NCI-H2227 (cell line): ENCODE measurements at regions not wholly inside any gene's neighbourhood (a gene's known extent, or its start where the extent isn't known, plus 50 kb on each side); places are given as distances from the start of the nearest gene placed in this dataset.

ENCODE experiments used
- DNase-seq: peaks from one replicate; lab custom pipeline; 2025; ENCODE audit not compliant: unreplicated experiment; lab: John Stamatoyannopoulos, UW

GRCh38 chr16:64657316-64658011 is 464.4 kb downstream of the CDH11 start:
- DNase-seq = no peak

GRCh38 chr16:64656471-64656870 is 465.4 kb downstream of the CDH11 start:
- no peak for DNase-seq

- DNase-seq = no peak
Observed at GRCh38 chr16:64654178-64654577, 467.7 kb downstream of the CDH11 start.

- DNase-seq = no peak
Observed at GRCh38 chr16:64648282-64648681, 473.6 kb downstream of the CDH11 start.

- DNase-seq = no peak
Observed at GRCh38 chr16:64641343-64641742, 480.5 kb downstream of the CDH11 start.

GRCh38 chr16:64638766-64639165 is 483.1 kb downstream of the CDH11 start:
- DNase-seq = no peak

GRCh38 chr16:64629622-64630021 is 492.2 kb downstream of the CDH11 start:
- no peak for DNase-seq

GRCh38 chr16:64627781-64628180 is 494.1 kb downstream of the CDH11 start:
- no peak for DNase-seq

GRCh38 chr16:64627288-64627687 is 494.6 kb downstream of the CDH11 start:
- DNase-seq = no peak

GRCh38 chr16:64626776-64627175 is 495.1 kb downstream of the CDH11 start:
- no peak for DNase-seq

GRCh38 chr16:64621616-64622015 is 500.2 kb downstream of the CDH11 start:
- DNase-seq = no peak

- DNase-seq = no peak
Observed at GRCh38 chr16:64617836-64618476, 503.9 kb downstream of the CDH11 start.

GRCh38 chr16:64615630-64616280 is 506.1 kb downstream of the CDH11 start:
- no peak for DNase-seq

- DNase-seq = no peak
Observed at GRCh38 chr16:64596196-64596595, 525.7 kb downstream of the CDH11 start.

- DNase-seq = no peak
Observed at GRCh38 chr16:64590513-64590912, 531.4 kb downstream of the CDH11 start.

GRCh38 chr16:64589836-64590235 is 532.0 kb downstream of the CDH11 start:
- DNase-seq = no peak

GRCh38 chr16:64586781-64587180 is 535.1 kb downstream of the CDH11 start:
- no peak for DNase-seq

- no peak for DNase-seq
Observed at GRCh38 chr16:64585367-64585766, 536.5 kb downstream of the CDH11 start.

- DNase-seq = no peak
Observed at GRCh38 chr16:64580558-64580957, 541.3 kb downstream of the CDH11 start.

- no peak for DNase-seq
Observed at GRCh38 chr16:64579712-64580111, 542.2 kb downstream of the CDH11 start.

GRCh38 chr16:64545768-64546167 is 576.1 kb downstream of the CDH11 start:
- DNase-seq = no peak

- DNase-seq = no peak
Observed at GRCh38 chr16:64544859-64545258, 577.0 kb downstream of the CDH11 start.
